ENCODE measurements at regions not wholly inside any gene's neighbourhood (a gene's known extent, or its start where the extent isn't known, plus 50 kb on each side); places are given as distances from the start of the nearest gene placed in this dataset.

DNA sequence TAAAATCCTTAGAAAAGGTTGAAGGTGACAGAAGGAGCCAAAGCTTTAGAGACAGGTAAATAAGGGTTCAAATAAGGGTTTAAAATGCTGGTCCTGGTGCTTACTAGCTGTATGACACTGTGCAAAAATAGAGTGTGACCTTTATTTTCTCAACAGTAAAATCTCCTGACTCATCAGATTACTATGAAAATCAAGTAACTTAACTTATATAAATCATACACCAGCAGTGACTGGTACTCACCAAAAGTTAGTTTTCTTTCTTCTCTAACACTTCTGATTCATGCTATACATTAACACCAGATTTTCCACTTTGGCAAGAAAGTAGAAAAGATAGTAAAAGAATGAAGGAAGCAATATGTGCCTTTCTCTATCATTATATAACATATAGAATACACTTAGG lies 205.9 kb upstream of the GBE1 start:
- H3K27ac ChIP-seq = no peak overlapping the region
- no peak for ATAC-seq (ENCODE audit: insufficient number of reproducible peaks, low FRiP score, low read depth)
- no peaks in the 10 kb centered on the region for H3K36me3 ChIP-seq
- no peaks in the 10 kb centered on the region for H3K4me1 ChIP-seq (ENCODE audit: control insufficient read depth in 1 of 2, low read depth in 2 of 2)
- H3K27me3 ChIP-seq (replicated peaks; ENCODE audit: insufficient read depth) = no peaks in the 10 kb centered on the region
- no peaks in the 10 kb centered on the region for H3K9me3 ChIP-seq
- no peak overlapping the region for H3K4me3 ChIP-seq
- TF ChIP-seq, protein P1, sequence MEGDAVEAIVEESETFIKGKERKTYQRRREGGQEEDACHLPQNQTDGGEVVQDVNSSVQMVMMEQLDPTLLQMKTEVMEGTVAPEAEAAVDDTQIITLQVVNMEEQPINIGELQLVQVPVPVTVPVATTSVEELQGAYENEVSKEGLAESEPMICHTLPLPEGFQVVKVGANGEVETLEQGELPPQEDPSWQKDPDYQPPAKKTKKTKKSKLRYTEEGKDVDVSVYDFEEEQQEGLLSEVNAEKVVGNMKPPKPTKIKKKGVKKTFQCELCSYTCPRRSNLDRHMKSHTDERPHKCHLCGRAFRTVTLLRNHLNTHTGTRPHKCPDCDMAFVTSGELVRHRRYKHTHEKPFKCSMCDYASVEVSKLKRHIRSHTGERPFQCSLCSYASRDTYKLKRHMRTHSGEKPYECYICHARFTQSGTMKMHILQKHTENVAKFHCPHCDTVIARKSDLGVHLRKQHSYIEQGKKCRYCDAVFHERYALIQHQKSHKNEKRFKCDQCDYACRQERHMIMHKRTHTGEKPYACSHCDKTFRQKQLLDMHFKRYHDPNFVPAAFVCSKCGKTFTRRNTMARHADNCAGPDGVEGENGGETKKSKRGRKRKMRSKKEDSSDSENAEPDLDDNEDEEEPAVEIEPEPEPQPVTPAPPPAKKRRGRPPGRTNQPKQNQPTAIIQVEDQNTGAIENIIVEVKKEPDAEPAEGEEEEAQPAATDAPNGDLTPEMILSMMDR (IDR thresholded peaks at IDR 0.05) = no peak
- DNase-seq (ENCODE audit: low spot score) = no peak

DNA sequence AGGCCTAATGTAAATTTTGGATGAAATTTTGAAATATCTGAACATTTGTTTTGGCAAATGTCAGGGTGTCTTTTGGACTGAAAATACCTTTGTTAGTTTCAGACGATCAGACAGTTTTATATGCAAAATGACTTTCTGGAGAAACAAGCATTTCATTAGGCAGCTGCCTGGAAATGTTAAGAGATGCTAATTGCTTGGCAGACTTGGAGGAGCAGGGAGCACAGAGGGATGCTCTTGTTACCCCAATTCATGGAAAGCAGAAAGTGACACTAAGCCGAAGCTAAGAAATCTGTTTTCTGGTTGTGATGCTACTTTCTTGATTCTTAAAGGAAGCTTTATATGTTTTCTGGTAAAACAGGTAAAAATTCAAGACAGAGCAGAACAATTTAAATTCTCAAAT lies 204.3 kb upstream of the GBE1 start:
- ATAC-seq (ENCODE audit: insufficient number of reproducible peaks, low FRiP score, low read depth) = no peak
- TF ChIP-seq, protein P1 (IDR thresholded peaks at IDR 0.05) = no peak

DNA sequence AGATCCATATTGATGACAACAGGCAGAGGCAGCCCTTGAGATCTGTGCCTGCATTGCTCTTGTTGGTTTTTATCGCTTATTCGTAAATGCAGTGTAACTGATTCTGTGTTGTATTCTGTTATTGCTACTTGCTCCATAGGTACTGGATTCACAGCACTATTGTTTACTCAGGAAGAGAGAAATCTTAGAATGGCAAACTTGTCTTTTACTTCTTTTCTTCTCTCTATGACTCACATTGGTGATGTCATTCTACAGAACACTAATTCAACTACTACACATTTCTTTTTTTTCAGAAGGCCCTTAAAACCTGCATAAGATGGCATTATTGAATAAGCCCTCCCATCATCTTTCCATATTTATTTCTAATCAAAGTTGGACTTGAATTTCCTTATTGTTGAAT lies 201.0 kb upstream of the GBE1 start:
- Histone ChIP-seq H3K27me3 (replicated peaks; ENCODE audit: insufficient read depth) (no peaks in the 10 kb centered on the region), H3K36me3 (no peaks in the 10 kb centered on the region), H3K27ac (no peak overlapping the region), H3K9me3 (no peaks in the 10 kb centered on the region), H3K4me3 (no peak overlapping the region), H3K4me1 (ENCODE audit: control insufficient read depth in 1 of 2, low read depth in 2 of 2) (no peaks in the 10 kb centered on the region)
- no peak for DNase-seq (ENCODE audit: low spot score)
- no peak for ATAC-seq (ENCODE audit: insufficient number of reproducible peaks, low FRiP score, low read depth)
- TF ChIP-seq, protein P1 (IDR thresholded peaks at IDR 0.05) = no peak

More for the DNA sequence above, 204.3 kb upstream of the GBE1 start:
- Histone ChIP-seq H3K4me3 (no peak overlapping the region), H3K9me3 (no peaks in the 10 kb centered on the region), H3K36me3 (no peaks in the 10 kb centered on the region), H3K4me1 (ENCODE audit: control insufficient read depth in 1 of 2, low read depth in 2 of 2) (no peaks in the 10 kb centered on the region), H3K27ac (no peak overlapping the region), H3K27me3 (replicated peaks; ENCODE audit: insufficient read depth) (no peaks in the 10 kb centered on the region)
- DNase-seq (ENCODE audit: low spot score) = no peak

DNA sequence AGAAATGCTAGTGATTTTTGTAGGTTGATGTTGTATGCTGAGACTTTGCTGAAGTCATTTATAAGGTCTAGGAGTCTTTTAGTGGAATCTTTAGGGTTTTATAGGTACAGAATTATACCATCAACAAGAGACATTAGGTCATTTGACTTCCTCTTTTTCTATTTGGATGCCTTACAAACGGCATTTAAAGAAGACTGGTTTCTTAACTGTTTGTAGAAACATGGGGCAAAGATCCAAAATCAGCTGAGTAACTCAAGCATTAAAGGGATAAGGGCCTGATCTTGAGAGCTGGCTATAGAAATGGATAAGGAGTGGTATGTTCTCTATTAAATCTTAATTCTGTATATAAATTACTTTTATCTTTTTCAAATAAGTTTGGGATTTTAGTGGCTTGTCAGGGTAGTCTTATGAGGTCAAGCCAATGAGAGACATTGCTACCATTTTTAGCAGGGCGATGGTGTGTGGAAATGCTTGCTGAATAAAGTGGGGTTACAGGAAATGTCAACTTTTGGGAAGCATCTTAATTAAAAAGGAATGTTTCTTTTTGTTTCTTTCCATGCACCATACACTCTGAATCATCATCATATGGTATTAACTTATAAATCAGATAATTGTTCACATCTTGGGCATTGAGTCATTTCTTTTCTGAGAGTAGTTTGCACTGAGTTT lies 197.7 kb upstream of the GBE1 start:
- ATAC-seq (ENCODE audit: insufficient number of reproducible peaks, low FRiP score, low read depth) = no peak
- no peaks in the 10 kb centered on the region for H3K9me3 ChIP-seq
- H3K27me3 ChIP-seq (replicated peaks; ENCODE audit: insufficient read depth) = no peaks in the 10 kb centered on the region
- H3K27ac ChIP-seq = no peak overlapping the region
- TF ChIP-seq, protein P1 (IDR thresholded peaks at IDR 0.05) = no peak
- H3K4me3 ChIP-seq = no peak overlapping the region
- DNase-seq (ENCODE audit: low spot score) = no peak
- no peaks in the 10 kb centered on the region for H3K4me1 ChIP-seq (ENCODE audit: control insufficient read depth in 1 of 2, low read depth in 2 of 2)
- H3K36me3 ChIP-seq = no peaks in the 10 kb centered on the region

DNA sequence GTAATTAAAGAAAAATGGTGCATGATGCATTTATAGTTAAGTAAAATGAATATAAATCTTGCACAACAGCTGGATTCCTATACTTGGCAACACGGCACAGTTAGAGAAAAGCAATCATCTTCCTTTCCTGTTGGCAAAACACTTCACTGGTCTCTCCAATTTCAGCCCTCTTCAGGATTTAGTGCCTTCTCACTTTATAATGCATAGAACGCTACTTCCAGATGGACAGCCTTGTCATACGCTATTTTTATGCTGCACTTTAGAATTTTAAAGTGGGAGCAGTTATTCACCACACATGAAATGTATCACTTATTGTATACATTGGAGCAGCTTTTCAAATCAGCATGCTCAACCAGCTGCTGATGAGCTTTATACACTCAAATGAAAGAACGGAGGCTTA lies 194.4 kb upstream of the GBE1 start:
- ATAC-seq (ENCODE audit: insufficient number of reproducible peaks, low FRiP score, low read depth) = no peak
- Histone ChIP-seq H3K9me3 (no peaks in the 10 kb centered on the region), H3K4me1 (ENCODE audit: control insufficient read depth in 1 of 2, low read depth in 2 of 2) (no peaks in the 10 kb centered on the region), H3K27ac (no peak overlapping the region), H3K36me3 (no peaks in the 10 kb centered on the region), H3K27me3 (replicated peaks; ENCODE audit: insufficient read depth) (no peaks in the 10 kb centered on the region), H3K4me3 (no peak overlapping the region)
- DNase-seq (ENCODE audit: low spot score) = no peak
- TF ChIP-seq, protein P1 (IDR thresholded peaks at IDR 0.05) = no peak

Measured in thoracic aorta (tissue), 2 donors.